ENCODE measurements at regions not wholly inside any gene's neighbourhood (a gene's known extent, or its start where the extent isn't known, plus 50 kb on each side); places are given as distances from the start of the nearest gene placed in this dataset.

DNA sequence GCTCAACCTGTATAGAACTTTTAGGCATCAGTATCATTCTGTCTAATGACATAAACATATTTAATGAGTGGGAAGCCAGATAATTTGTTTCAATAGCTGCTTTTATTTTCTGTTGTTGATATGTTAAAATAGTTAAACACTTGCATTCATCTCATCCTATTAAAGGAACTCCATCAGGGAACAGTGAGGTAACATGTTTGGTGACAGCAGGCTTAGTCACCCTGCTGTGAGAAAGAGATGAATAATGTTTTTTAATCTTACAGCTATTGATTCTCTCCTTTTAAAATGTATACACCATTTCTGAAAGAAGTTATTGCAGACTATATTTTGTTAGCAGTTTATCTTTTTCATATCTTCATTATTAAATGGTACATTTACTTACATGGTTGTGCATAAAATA is 123.3 kb upstream of the CWC22 start:
- TF ChIP-seq CTCF (IDR thresholded peaks at IDR 0.05) (no peak), POLR2A (IDR thresholded peaks at IDR 0.05) (no peak)
